ENCODE measurements at regions not wholly inside any gene's neighbourhood (a gene's known extent, or its start where the extent isn't known, plus 50 kb on each side); places are given as distances from the start of the nearest gene placed in this dataset.
A peak's percentile ranks its signal among the peaks of the same experiment; 100 is the strongest.

- H3K27me3 ChIP-seq (ENCODE audit: insufficient read depth, poor library complexity, severe bottlenecking), result no peaks in the 10 kb centered on the region
- H3K9me3 ChIP-seq (ENCODE audit: severe bottlenecking), result no peaks in the 10 kb centered on the region
- no peak overlapping the region for H3K4me3 ChIP-seq (ENCODE audit: severe bottlenecking)
- no peak for ATAC-seq (ENCODE audit: low read depth)
- TF ChIP-seq CTCF (IDR thresholded peaks at IDR 0.05; ENCODE audit: poor library complexity, severe bottlenecking), result no peak
- no peak overlapping the region for H3K27ac ChIP-seq (ENCODE audit: poor library complexity, severe bottlenecking)
- DNase-seq (ENCODE audit: low spot score), result no peak
- no peaks in the 10 kb centered on the region for H3K36me3 ChIP-seq (ENCODE audit: low read depth)
- no peaks in the 10 kb centered on the region for H3K4me1 ChIP-seq (ENCODE audit: insufficient read depth, poor library complexity, severe bottlenecking)
These were observed 275.3 kb downstream of the MTX2 start for GRCh38 chr2:176544557-176544956.

DNA sequence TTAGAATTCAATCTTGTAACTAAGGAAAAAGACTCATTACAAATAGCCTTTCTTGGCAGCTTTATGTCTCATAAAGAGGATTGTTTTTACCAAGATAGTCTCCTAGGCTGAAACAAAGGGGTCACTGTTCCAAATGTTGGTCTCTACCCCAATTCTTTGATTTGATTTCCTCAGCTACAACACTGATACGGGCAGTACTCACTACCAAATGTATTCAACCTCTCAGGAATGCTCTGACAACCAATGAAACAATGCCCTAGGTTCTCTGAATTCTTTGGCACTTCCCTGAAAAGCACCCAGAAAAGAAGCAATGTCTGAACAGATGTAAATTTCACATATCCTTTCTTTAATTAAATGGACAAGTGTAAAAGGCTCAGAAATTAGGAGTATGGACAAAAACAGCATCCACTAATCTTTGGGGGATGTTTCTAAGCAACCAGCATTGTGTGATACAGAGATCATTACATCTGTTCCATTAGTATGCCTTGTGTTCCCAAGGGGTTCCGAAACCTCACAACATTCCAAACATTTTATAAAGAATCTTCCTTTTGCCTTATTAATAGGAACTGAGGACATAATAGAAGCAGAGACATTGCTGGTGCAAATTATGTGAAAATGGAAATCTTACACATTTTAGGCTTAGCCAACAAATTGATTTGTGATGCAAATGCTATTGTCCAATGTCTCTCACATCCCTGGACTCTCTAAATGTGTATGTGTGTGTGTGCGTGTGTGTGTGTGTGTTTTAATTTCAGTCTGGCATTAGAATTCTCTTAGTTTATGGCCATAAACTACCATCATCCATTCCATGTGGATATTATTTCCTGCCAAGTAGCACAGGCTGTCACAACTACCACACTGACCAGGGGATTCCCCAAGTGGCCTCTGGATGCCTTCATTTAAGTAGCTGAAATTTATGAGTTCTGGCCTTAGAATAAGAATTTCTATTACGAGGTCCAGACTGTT lies 276.0 kb downstream of the MTX2 start:
- no peak for ATAC-seq (ENCODE audit: low read depth)
- H3K9me3 ChIP-seq (ENCODE audit: severe bottlenecking), result no peaks in the 10 kb centered on the region
- H3K4me3 ChIP-seq (ENCODE audit: severe bottlenecking), result no peak overlapping the region
- no peaks in the 10 kb centered on the region for H3K27me3 ChIP-seq (ENCODE audit: insufficient read depth, poor library complexity, severe bottlenecking)
- no peaks in the 10 kb centered on the region for H3K4me1 ChIP-seq (ENCODE audit: insufficient read depth, poor library complexity, severe bottlenecking)
- no peak for DNase-seq (ENCODE audit: low spot score)
- H3K27ac ChIP-seq (ENCODE audit: poor library complexity, severe bottlenecking), result no peak overlapping the region
- no peaks in the 10 kb centered on the region for H3K36me3 ChIP-seq (ENCODE audit: low read depth)
- TF ChIP-seq CTCF (IDR thresholded peaks at IDR 0.05; ENCODE audit: poor library complexity, severe bottlenecking), result no peak

DNA sequence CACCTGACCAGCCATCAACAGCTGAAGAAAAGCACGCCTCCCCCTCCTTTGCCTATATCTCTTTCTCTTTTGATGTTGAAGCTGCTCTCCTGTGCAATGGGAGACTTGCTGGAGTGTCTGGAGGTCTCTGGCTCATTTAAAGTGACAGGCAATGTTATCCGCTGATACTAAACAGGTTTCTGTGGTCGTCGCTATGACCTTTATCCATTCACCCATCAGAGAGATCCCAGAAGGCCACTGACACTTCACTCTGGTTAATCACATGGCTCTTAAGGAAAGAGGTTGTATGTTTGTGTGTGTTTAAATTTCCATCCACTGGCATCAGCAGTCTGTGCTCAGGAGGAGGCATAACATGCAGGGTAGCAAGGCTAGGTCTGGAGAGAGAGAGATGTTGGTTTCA lies 277.3 kb downstream of the MTX2 start:
- no peak overlapping the region for H3K27ac ChIP-seq (ENCODE audit: poor library complexity, severe bottlenecking)
- no peaks in the 10 kb centered on the region for H3K36me3 ChIP-seq (ENCODE audit: low read depth)
- H3K27me3 ChIP-seq (ENCODE audit: insufficient read depth, poor library complexity, severe bottlenecking), result no peaks in the 10 kb centered on the region
- no peak for DNase-seq (ENCODE audit: low spot score)
- TF ChIP-seq CTCF (IDR thresholded peaks at IDR 0.05; ENCODE audit: poor library complexity, severe bottlenecking), result no peak
- H3K4me3 ChIP-seq (ENCODE audit: severe bottlenecking), result no peak overlapping the region
- no peaks in the 10 kb centered on the region for H3K9me3 ChIP-seq (ENCODE audit: severe bottlenecking)
- H3K4me1 ChIP-seq (ENCODE audit: insufficient read depth, poor library complexity, severe bottlenecking), result no peaks in the 10 kb centered on the region
- ATAC-seq (ENCODE audit: low read depth), result no peak

DNA sequence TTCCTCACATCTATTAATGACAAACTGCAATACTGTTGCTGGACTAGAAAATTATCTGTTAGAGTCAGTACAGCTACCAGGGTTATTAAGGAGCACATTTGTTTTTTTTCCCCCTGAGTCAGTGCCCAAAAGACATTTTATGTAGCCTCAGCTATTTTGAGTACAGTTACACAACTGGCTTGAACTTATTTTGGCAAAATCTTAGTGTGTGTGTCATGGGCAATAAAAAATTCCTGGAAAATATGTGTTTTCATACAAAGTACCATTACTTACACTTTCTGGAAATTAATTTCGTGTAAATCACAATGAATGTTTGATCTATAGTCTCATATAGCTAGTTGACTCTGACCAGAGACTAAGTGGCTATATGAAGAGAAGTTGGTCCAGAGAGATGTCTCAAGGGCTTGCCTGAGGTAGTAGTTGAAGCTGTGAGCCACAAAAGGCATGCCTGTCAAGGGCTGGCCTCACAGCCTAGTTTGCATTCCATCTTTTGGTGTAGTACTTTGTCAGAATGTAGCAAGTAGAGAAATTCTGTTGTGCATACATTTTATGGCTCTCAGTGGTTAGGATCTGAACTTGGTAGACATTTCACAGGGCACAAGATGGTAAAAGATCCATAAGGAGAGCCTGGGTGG lies 283.4 kb downstream of the MTX2 start:
- Histone ChIP-seq H3K9me3 (ENCODE audit: severe bottlenecking) (no peaks in the 10 kb centered on the region), H3K36me3 (ENCODE audit: low read depth) (no peaks in the 10 kb centered on the region), H3K27ac (ENCODE audit: poor library complexity, severe bottlenecking) (peak overlapping the region; percentile 18), H3K4me3 (ENCODE audit: severe bottlenecking) (no peak overlapping the region), H3K4me1 (ENCODE audit: insufficient read depth, poor library complexity, severe bottlenecking) (peaks cover 6% of the 10 kb centered on the region), H3K27me3 (ENCODE audit: insufficient read depth, poor library complexity, severe bottlenecking) (no peaks in the 10 kb centered on the region)
- TF ChIP-seq CTCF (IDR thresholded peaks at IDR 0.05; ENCODE audit: poor library complexity, severe bottlenecking), result no peak
- ATAC-seq (ENCODE audit: low read depth) (peak; percentile 34; the same call in 1 of the 3 replicates), DNase-seq (ENCODE audit: low spot score) (no peak)

All from RWPE2 (cell line).